Natural killer cell treated with Interleukin-12 subunit alpha and Interleukin-12 subunit beta and Interleukin-15 and Interleukin-18, amount 100 ng/mL, for 72 hours (primary cell): ENCODE measurements at regions not wholly inside any gene's neighbourhood (a gene's known extent, or its start where the extent isn't known, plus 50 kb on each side); places are given as distances from the start of the nearest gene placed in this dataset.

ENCODE experiments used
- ATAC-seq, 2 donors: fragments of 150-1000 bp; cut with Tn5 transposase in 1 of 2; sonication (Bioruptor Pico), chemical (Tn5 transposase) in 1 of 2; 2 replicates each; pipeline ENCODE4 v1.10.0; 2021
- DNase-seq: peaks from one replicate; pipeline ENCODE4 v3.0.0; 2022; ENCODE audit warnings: low spot score
- H3K27ac Mint-ChIP-seq, 2 donors: 1 replicate in 1 of 2; 2 replicates in 1 of 2; pipeline ENCODE4 v1.8.0; 2022; ENCODE audit warnings: mixed read lengths in 2 of 2, mild to moderate bottlenecking in 1 of 2, moderate library complexity in 1 of 2
- H3K27me3 Mint-ChIP-seq, 2 donors: 1 replicate in 1 of 2; 2 replicates in 1 of 2; pipeline ENCODE4 v1.8.0; 2022; ENCODE audit warnings: mixed read lengths in 2 of 2
- H3K36me3 Mint-ChIP-seq: one replicate; pipeline ENCODE4 v1.8.0; 2022; ENCODE audit warnings: mixed read lengths
- H3K4me1 Mint-ChIP-seq, 2 donors: 1 replicate in 1 of 2; 2 replicates in 1 of 2; pipeline ENCODE4 v1.8.0; 2022; ENCODE audit warnings: low read depth in 2 of 2, mixed read lengths in 2 of 2, mild to moderate bottlenecking in 1 of 2
- H3K4me3 Mint-ChIP-seq: one replicate; pipeline ENCODE4 v1.8.0; 2022; ENCODE audit warnings: mixed read lengths
- H3K9me3 Mint-ChIP-seq: 2 replicates; pipeline ENCODE4 v1.8.0; 2022; ENCODE audit warnings: mixed read lengths

DNA sequence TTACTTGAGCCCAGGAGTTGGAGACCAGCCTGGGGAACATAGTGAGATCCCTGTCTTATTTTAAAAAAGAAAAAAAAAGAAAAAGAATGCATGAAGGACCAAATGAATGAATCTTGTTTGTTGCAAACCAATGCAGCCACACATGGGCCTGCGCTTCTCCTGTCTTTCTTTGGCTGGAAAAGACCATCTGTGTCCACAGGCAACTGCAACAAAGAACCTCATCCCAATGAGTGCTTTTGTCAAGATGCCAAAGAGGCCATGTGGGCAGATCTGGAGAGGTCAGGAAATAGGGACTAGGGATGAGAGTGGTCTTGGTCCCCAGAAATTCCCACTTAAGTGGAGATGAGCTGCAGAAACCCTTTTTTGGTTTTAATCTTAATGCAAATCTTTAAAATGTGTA is 49.8 kb upstream of the DUSP5 start:
- peak overlapping the region; percentile 93 to 94 for H3K27ac Mint-ChIP-seq
- H3K27me3 Mint-ChIP-seq: no peaks in the 10 kb centered on the region
- peaks cover 8% of the 10 kb centered on the region for H3K36me3 Mint-ChIP-seq
- H3K4me3 Mint-ChIP-seq: peak overlapping the region; percentile 80
- peaks cover 35 to 51% of the 10 kb centered on the region in 2 donors for H3K4me1 Mint-ChIP-seq
- H3K9me3 Mint-ChIP-seq: peaks cover 9% of the 10 kb centered on the region
- no peak for ATAC-seq
- no peak for DNase-seq
